Mucosa of rectum (tissue), 2 donors: ENCODE measurements at regions not wholly inside any gene's neighbourhood (a gene's known extent, or its start where the extent isn't known, plus 50 kb on each side); places are given as distances from the start of the nearest gene placed in this dataset.

Experiments used
- H3K27ac ChIP-seq, 2 donors: one replicate each; pipeline ENCODE4 v1.7.0; 2013; ENCODE audit warnings: inconsistent platforms in 2 of 2, low read depth in 2 of 2, low read length in 2 of 2
- H3K27me3 ChIP-seq, 2 donors: one replicate each; pipeline ENCODE4 v1.7.0; 2013; ENCODE audit warnings: low read length in 2 of 2; ENCODE audit not compliant: control insufficient read depth in 2 of 2, insufficient read depth in 2 of 2
- H3K36me3 ChIP-seq, 2 donors: one replicate each; pipeline ENCODE4 v1.7.0; 2013; ENCODE audit warnings: low read length in 2 of 2; ENCODE audit not compliant: control insufficient read depth in 2 of 2, insufficient read depth in 2 of 2
- H3K4me1 ChIP-seq, 2 donors: one replicate each; pipeline ENCODE4 v1.7.0; 2013; ENCODE audit warnings: low read length in 2 of 2, mild to moderate bottlenecking in 1 of 2; ENCODE audit not compliant: control insufficient read depth in 2 of 2, insufficient read depth in 2 of 2
- H3K4me3 ChIP-seq, 2 donors: one replicate each; pipeline ENCODE4 v1.7.0; 2013; ENCODE audit warnings: low read length in 2 of 2
- H3K9ac ChIP-seq, 2 donors: one replicate each; pipeline ENCODE4 v1.7.0; 2013; ENCODE audit warnings: low read length in 2 of 2, low read depth in 1 of 2, mild to moderate bottlenecking in 1 of 2
- H3K9me3 ChIP-seq, 2 donors: one replicate each; pipeline ENCODE4 v1.7.0; 2013; ENCODE audit warnings: low read length in 2 of 2; ENCODE audit not compliant: control insufficient read depth in 2 of 2
- donor health status: healthy.
- donor health status: Normal muscosa, but diverticular disease.

DNA sequence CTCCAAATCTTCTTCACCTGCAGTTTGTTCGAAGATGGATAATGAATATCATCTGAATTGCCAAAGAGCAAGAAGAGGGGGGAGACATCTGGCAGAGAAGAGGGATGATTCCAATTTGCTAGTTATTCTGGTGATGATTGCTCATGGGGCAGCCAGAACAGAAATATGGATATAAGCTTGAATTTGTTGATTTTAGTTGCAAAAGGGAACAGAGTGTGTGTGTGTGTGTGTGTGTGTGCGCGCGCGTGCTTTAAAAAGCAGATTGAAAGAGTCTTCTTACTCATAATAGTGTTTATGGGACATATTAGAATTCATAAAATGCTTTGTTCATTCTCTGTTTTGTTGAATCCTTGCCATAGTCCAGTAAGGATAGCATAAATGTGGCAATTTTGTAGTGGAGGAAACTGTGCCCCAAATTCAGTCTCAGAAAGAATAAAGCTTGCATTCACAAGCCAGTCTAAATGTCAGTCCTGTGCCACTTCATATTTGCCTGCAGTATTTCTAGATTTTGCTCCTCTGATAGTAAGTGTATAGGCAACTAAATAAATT lies 436.3 kb upstream of the KLF4 start:
- H3K9me3 ChIP-seq, result no peaks in the 10 kb centered on the region
- no peak overlapping the region for H3K27ac ChIP-seq
- no peaks in the 10 kb centered on the region for H3K27me3 ChIP-seq
- peaks cover 3 to 11% of the 10 kb centered on the region in 2 donors for H3K4me1 ChIP-seq
- no peaks in the 10 kb centered on the region for H3K36me3 ChIP-seq
- H3K9ac ChIP-seq, result no peak overlapping the region
- H3K4me3 ChIP-seq, result no peak overlapping the region

DNA sequence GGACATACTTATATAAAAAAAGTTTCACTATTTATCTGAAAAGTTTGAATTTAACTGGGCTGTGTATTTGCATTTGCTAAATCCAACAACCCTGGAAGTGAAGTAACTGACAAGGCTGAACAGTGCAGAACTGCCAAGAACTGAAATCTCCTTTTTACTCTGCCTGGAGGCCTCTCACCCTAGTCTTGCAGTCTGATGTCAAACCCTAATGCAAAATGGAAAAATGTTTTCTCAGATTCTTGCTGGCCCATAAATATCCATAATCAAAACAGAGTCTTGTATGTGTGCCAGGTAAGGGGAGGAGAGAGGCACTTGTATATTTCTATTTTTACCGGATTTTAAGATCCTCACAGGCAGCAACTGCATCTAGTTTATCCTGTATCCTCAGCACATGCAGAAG lies 432.7 kb upstream of the KLF4 start:
- no peak overlapping the region for H3K9ac ChIP-seq
- H3K4me3 ChIP-seq, result no peak overlapping the region
- no peak overlapping the region for H3K27ac ChIP-seq
- no peaks in the 10 kb centered on the region for H3K36me3 ChIP-seq
- H3K9me3 ChIP-seq, result no peaks in the 10 kb centered on the region
- peaks cover 0 to 3% of the 10 kb centered on the region in 2 donors for H3K4me1 ChIP-seq
- H3K27me3 ChIP-seq, result no peaks in the 10 kb centered on the region

DNA sequence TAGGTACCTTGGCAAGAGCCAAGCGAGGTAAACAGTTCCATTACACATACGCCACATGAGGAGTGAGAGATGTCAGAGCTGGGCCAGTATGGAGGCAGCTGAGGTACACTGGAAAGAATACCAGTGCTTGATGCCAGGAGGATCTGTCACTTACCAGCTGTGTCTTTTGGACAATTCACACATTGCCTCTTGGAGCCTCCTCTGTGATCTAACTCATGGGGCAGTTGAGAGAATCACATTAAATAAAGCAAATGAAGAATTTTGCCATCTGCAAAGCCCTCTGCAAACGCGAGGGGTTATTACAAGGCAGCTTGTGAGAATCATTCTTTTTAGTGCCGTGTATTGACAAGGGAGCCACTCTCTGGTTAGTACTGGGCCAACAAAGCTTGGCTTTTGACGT lies 429.7 kb upstream of the KLF4 start:
- Histone ChIP-seq H3K27ac (no peak overlapping the region), H3K9ac (no peak overlapping the region)

DNA sequence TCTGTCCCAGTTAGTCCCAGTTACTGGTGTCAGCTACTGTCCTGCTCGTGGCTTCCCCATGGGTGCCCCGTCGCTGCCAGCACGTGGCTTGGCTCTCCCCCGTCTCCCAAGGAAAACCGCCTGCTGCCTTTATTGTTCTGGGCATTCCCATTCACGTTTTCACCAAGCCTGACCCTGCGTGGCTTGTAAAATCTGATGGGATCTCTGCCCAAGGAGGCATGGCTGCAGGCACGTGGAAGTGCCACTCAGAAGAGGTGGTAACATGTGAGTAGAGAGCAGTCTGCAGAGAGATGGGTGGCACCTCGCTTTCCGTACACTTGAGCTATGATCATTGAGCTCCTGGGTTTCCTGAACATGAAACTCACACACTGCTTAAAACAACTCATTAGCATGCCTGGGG lies 429.2 kb upstream of the KLF4 start:
- Histone ChIP-seq H3K4me3 (no peak overlapping the region), H3K9ac (no peak overlapping the region), H3K27me3 (no peaks in the 10 kb centered on the region)

More for the DNA sequence above, 429.7 kb upstream of the KLF4 start:
- no peak overlapping the region for H3K4me3 ChIP-seq
- no peaks in the 10 kb centered on the region for H3K36me3 ChIP-seq
- H3K4me1 ChIP-seq, result peaks cover 0 to 3% of the 10 kb centered on the region in 2 donors
- H3K9me3 ChIP-seq, result no peaks in the 10 kb centered on the region
- H3K27me3 ChIP-seq, result no peaks in the 10 kb centered on the region

DNA sequence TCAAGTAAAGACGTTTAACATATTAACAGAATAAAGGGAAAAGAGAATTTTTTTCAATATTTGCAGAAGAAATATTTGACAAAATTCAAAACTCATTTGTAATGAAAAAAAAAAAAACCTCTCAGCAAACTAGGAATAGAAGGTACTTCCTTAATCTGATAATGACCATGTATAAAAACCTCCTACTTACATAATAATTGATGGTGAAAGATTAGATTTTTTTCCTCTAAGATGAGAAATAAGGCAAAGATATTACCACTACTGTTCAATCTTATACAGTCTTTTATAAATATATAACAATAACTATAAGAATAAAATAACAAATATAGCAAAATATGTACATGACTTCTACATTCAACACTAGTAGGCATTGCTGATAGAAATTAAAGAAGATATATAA lies 424.6 kb upstream of the KLF4 start:
- no peak overlapping the region for H3K4me3 ChIP-seq
- no peaks in the 10 kb centered on the region for H3K27me3 ChIP-seq
- no peak overlapping the region for H3K27ac ChIP-seq
- no peak overlapping the region for H3K9ac ChIP-seq
- peaks cover 0 to 4% of the 10 kb centered on the region in 2 donors for H3K9me3 ChIP-seq
- H3K4me1 ChIP-seq, result peaks cover 0 to 3% of the 10 kb centered on the region in 2 donors
- H3K36me3 ChIP-seq, result no peaks in the 10 kb centered on the region

More for the DNA sequence above, 429.2 kb upstream of the KLF4 start:
- no peaks in the 10 kb centered on the region for H3K9me3 ChIP-seq
- H3K27ac ChIP-seq, result no peak overlapping the region
- H3K36me3 ChIP-seq, result no peaks in the 10 kb centered on the region
- peaks cover 0 to 3% of the 10 kb centered on the region in 2 donors for H3K4me1 ChIP-seq

DNA sequence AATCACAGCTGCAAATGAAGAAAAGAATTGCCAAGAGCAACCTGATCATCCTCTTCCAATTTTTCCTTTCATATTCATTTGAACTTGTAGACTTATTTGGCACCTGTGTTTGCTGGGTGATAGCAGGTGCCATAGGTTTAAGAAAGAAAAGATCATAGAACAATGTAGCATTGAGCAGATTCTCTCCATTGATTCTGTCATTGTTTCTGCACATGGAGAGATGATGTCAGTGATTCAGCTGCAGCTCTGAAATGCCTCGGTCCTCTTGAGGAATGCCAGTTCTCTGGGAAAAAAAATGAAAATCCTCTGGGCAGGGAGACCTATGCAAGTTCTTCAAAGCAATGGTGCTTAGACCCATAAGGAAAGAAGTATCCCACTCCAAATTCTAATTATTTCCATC lies 418.1 kb upstream of the KLF4 start:
- no peaks in the 10 kb centered on the region for H3K4me1 ChIP-seq

DNA sequence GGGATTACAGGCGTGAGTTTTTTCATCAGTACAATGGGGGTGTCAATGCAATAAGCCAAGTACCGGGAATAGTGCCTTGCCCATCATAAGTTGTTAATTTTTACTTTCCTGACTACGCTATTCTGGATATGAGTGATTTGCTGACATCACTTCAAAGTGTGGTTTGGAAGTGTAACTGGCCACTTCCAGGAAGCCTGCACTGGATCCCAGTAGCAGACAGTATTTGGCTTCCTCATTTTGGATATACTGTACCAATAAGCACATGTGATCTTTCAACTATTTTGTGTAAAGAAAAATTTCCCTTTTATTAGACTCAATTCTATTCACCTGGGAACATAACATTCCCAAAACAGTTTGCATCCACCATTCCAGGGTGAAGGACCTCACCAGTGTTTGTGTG lies 417.7 kb upstream of the KLF4 start:
- Histone ChIP-seq H3K27ac (no peak overlapping the region), H3K4me1 (no peaks in the 10 kb centered on the region), H3K36me3 (no peaks in the 10 kb centered on the region), H3K9me3 (peaks cover 0 to 1% of the 10 kb centered on the region in 2 donors), H3K9ac (no peak overlapping the region), H3K27me3 (no peaks in the 10 kb centered on the region), H3K4me3 (no peak overlapping the region)

More for the DNA sequence above, 418.1 kb upstream of the KLF4 start:
- H3K27ac ChIP-seq, result no peak overlapping the region
- peaks cover 0 to 4% of the 10 kb centered on the region in 2 donors for H3K9me3 ChIP-seq
- H3K4me3 ChIP-seq, result no peak overlapping the region
- no peaks in the 10 kb centered on the region for H3K27me3 ChIP-seq
- H3K9ac ChIP-seq, result no peak overlapping the region
- H3K36me3 ChIP-seq, result no peaks in the 10 kb centered on the region

DNA sequence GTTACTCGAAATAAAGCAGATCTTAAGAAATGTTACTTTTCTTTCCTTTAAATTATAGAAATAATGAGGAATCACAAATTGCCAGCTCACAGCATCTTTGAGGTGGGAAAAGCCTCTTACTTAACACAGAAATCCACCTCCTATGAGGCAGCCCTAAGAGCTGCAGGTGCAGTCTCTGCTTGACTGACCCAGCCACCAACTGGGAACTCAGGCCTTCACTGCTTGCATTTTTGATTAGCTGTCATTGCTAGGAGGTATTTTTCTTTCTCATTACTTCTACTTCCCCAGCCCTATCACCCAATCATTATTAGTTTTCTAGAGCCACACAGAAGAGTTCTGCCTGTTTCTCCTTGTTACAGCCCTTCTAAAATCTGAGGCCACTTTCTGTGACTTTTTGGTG lies 416.5 kb upstream of the KLF4 start:
- Histone ChIP-seq H3K27me3 (no peaks in the 10 kb centered on the region), H3K4me3 (no peak overlapping the region), H3K27ac (no peak overlapping the region), H3K4me1 (no peaks in the 10 kb centered on the region), H3K9ac (no peak overlapping the region), H3K36me3 (no peaks in the 10 kb centered on the region), H3K9me3 (no peaks in the 10 kb centered on the region)

DNA sequence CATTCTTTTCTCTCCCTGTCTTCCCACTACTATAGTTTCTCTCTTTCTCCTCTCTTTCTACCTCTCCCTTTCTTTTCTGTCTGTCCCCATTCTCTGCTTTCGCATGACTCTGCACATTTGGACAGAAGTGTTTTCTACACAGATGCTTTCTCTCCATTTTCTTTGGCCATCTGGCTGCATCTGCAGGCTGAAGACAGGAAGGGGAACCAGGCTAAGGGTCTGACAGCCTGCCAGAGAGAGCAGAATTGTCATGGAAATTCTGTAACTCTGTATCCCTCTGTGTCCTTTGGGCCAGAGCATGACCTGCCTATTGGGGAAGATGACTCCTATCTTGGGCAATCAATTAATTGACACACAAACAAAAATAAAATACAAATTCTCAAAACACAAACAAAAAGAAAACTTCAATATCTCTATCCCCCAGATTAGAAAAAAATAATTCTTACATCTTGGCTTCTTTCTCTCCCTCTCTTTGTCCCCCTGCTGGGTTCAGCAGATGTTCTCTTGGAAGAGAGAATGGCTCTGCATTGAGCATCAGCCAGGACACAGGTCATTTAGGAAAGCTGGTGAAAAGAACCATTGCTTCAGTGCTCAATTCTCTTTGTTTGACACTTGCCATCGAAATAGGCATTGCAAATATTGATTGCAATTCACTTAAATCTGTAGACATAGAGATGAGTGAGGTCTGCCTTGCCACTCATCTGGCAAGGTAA lies 415.9 kb upstream of the KLF4 start:
- Histone ChIP-seq H3K9ac (no peak overlapping the region), H3K9me3 (no peaks in the 10 kb centered on the region), H3K36me3 (no peaks in the 10 kb centered on the region), H3K27ac (no peak overlapping the region), H3K27me3 (no peaks in the 10 kb centered on the region), H3K4me3 (no peak overlapping the region), H3K4me1 (no peaks in the 10 kb centered on the region)

DNA sequence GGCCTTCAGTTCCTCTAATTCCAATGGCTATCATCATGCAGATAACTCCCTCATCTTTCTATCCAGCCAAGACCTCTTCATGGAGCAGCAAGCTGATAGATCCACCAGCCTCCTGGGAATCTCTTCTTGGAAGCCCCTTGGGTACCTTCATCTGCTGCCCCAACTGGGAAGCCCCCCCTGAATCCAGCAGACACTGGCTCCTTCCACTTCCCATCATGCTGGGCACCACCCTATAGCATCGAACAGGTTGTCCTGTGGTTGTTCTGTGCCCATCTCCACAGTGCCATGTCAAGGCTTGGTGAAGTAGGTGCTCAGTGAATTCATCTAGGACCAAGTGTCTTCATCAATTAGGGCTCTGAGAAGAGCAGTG lies 410.4 kb upstream of the KLF4 start:
- H3K9me3 ChIP-seq, result no peaks in the 10 kb centered on the region
- H3K27me3 ChIP-seq, result no peaks in the 10 kb centered on the region
- H3K9ac ChIP-seq, result no peak overlapping the region
- H3K4me1 ChIP-seq, result no peaks in the 10 kb centered on the region
- H3K36me3 ChIP-seq, result no peaks in the 10 kb centered on the region
- no peak overlapping the region for H3K4me3 ChIP-seq
- H3K27ac ChIP-seq, result no peak overlapping the region
